IMR-90 (cell line): ENCODE measurements at regions not wholly inside any gene's neighbourhood (a gene's known extent, or its start where the extent isn't known, plus 50 kb on each side); places are given as distances from the start of the nearest gene placed in this dataset.

Source experiments
- BHLHE40 ChIP-seq: fragments of 150-350 bp; IDR thresholded peaks from 2 replicates; pipeline ENCODE4 v1.6.1; 2016; ENCODE audit warnings: mild to moderate bottlenecking, low read depth, low read length
- CEBPB ChIP-seq: IDR thresholded peaks from 2 replicates; pipeline ENCODE4 v1.6.1; 2012; ENCODE audit warnings: low read depth, low read length, improper control_type of control experiment
- CHD1 ChIP-seq: IDR thresholded peaks from 2 replicates; pipeline ENCODE4 v1.6.1; 2012; ENCODE audit warnings: low read depth, low read length, improper control_type of control experiment
- CTCF ChIP-seq: conservative IDR thresholded peaks from 2 replicates; pipeline ENCODE4 v1.5.1; 2012; ENCODE audit warnings: mild to moderate bottlenecking, low read depth, low read length, improper control_type of control experiment
- FOS ChIP-seq: fragments of 150-350 bp; IDR thresholded peaks from 2 replicates; pipeline ENCODE4 v1.6.1; 2016; ENCODE audit warnings: low read depth, low read length
- MAFK ChIP-seq: IDR thresholded peaks from 2 replicates; pipeline ENCODE4 v1.6.1; 2012; ENCODE audit warnings: low read depth, low read length, improper control_type of control experiment
- MAZ ChIP-seq: IDR thresholded peaks from 2 replicates; pipeline ENCODE4 v1.6.1; 2012; ENCODE audit warnings: low read depth, mild to moderate bottlenecking, low read length, improper control_type of control experiment, moderate library complexity, borderline replicate concordance
- MXI1 ChIP-seq: IDR thresholded peaks from 2 replicates; pipeline ENCODE4 v1.6.1; 2012; ENCODE audit warnings: low read depth, mild to moderate bottlenecking, low read length, moderate library complexity, borderline replicate concordance
- POLR2A ChIP-seq: IDR thresholded peaks from 2 replicates; pipeline ENCODE4 v1.6.1; 2012; ENCODE audit warnings: mild to moderate bottlenecking, low read depth, low read length
- RAD21 ChIP-seq: IDR thresholded peaks from 2 replicates; pipeline ENCODE4 v1.6.1; 2012; ENCODE audit warnings: low read length, improper control_type of control experiment
- RFX5 ChIP-seq: IDR thresholded peaks from 2 replicates; pipeline ENCODE4 v1.8.0; 2012; ENCODE audit warnings: low read depth, mild to moderate bottlenecking, low read length, moderate library complexity
- USF2 ChIP-seq: fragments of 150-350 bp; IDR thresholded peaks from 2 replicates; pipeline ENCODE4 v1.6.1; 2017; ENCODE audit warnings: mild to moderate bottlenecking, antibody characterized with exemption, low read length, low read depth

- TF ChIP-seq BHLHE40 (no peak), CTCF (no peak), MAZ (no peak), POLR2A (no peak), CHD1 (no peak), FOS (no peak), CEBPB (no peak), MAFK (no peak), MXI1 (no peak), RAD21 (no peak), RFX5 (no peak), USF2 (no peak)
Measured at GRCh38 chr2:153657651-153658050, 179.1 kb upstream of the RPRM start.
